ENCODE measurements at regions not wholly inside any gene's neighbourhood (a gene's known extent, or its start where the extent isn't known, plus 50 kb on each side); places are given as distances from the start of the nearest gene placed in this dataset.

DNA sequence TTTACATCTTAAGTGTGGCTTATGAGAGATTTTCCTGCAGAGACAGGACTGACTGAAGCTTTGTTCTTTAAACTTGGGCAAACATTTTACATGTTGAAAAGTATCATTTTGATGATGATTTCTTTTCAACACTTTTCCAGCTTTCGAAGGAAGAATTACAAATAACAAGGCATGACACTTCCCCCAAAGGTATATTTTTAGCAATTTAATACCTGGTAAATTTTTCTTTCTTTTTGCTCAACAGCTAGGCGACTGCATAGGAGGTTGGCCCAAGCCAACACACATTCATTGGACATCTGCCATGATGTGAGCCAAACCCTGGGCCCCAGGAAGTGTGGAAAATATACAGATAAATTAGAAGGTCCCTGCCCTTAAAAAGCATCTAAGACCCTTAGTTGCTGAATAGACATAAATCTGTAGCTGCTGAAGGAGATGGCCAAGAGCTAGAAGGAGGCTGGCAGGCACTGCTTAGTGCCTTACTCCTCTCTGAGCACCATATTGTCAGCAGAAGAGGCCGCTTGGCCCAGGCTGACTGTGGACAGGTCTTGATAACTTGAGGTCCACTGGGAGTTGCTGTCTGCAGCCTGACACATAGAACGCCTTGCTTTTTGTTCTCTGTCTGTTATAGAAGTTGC lies 53.3 kb upstream of the CD44 start:
- Histone ChIP-seq H3K4me2 (ENCODE audit: low read length) (no peak overlapping the region), H3K79me2 (ENCODE audit: low read length) (peaks cover 13% of the 10 kb centered on the region), H3K4me3 (ENCODE audit: low read length) (no peak overlapping the region), H4K20me1 (ENCODE audit: insufficient read depth, low read length) (no peaks in the 10 kb centered on the region), H2AFZ (ENCODE audit: low read depth, low read length) (no peak overlapping the region), H3K27ac (ENCODE audit: low read length) (no peak overlapping the region), H3K9ac (ENCODE audit: low read length) (no peak overlapping the region), H3K36me3 (replicated peaks; ENCODE audit: low read depth, low read length) (no peaks in the 10 kb centered on the region), H3K4me1 (ENCODE audit: low read length) (peaks cover 85% of the 10 kb centered on the region), H3K9me3 (ENCODE audit: insufficient read depth, low read length) (no peaks in the 10 kb centered on the region), H3K27me3 (ENCODE audit: low read depth, low read length) (no peaks in the 10 kb centered on the region)
- no peak for TF ChIP-seq EZH2phosphoT487 (IDR thresholded peaks at IDR 0.05; ENCODE audit: low read depth)
- TF ChIP-seq, protein P1, sequence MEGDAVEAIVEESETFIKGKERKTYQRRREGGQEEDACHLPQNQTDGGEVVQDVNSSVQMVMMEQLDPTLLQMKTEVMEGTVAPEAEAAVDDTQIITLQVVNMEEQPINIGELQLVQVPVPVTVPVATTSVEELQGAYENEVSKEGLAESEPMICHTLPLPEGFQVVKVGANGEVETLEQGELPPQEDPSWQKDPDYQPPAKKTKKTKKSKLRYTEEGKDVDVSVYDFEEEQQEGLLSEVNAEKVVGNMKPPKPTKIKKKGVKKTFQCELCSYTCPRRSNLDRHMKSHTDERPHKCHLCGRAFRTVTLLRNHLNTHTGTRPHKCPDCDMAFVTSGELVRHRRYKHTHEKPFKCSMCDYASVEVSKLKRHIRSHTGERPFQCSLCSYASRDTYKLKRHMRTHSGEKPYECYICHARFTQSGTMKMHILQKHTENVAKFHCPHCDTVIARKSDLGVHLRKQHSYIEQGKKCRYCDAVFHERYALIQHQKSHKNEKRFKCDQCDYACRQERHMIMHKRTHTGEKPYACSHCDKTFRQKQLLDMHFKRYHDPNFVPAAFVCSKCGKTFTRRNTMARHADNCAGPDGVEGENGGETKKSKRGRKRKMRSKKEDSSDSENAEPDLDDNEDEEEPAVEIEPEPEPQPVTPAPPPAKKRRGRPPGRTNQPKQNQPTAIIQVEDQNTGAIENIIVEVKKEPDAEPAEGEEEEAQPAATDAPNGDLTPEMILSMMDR (IDR thresholded peaks at IDR 0.05; ENCODE audit: low read depth, low read length) = no peak

DNA sequence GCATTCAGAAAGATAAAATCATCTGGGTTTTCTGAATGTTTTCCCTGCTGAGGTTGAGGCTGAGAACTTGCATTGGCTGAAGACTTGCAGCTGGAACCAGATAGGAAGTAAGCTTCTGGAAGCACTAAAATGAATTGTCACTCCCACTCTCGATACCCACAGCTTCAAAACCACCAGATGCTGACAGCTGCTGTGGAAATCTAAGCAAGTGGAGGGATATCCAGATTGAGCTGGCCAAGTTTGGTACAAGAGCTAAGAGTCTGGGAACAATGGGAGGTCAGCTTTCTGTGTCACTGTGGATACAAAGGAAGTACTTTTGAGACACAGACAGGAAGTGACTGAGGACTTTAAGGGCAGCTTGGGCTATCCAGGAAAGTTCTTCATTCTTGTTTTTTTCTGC lies 51.3 kb upstream of the CD44 start:
- peak overlapping the region; percentile 17 for H3K4me2 ChIP-seq (ENCODE audit: low read length)
- H3K4me3 ChIP-seq (ENCODE audit: low read length) = no peak overlapping the region
- H3K36me3 ChIP-seq (replicated peaks; ENCODE audit: low read depth, low read length) = no peaks in the 10 kb centered on the region
- peak overlapping the region; percentile 15; the same call in 1 of the 2 replicates for H3K27ac ChIP-seq (ENCODE audit: low read length)
- H3K9me3 ChIP-seq (ENCODE audit: insufficient read depth, low read length) = no peaks in the 10 kb centered on the region
- peak overlapping the region; percentile 14; the same call in 1 of the 2 replicates for H3K9ac ChIP-seq (ENCODE audit: low read length)
- no peaks in the 10 kb centered on the region for H3K27me3 ChIP-seq (ENCODE audit: low read depth, low read length)
- 0 out of 2 replicates have a peak, but pooled peaks cover 9% of the 10 kb centered on the region for H3K79me2 ChIP-seq (ENCODE audit: low read length)
- no peaks in the 10 kb centered on the region for H4K20me1 ChIP-seq (ENCODE audit: insufficient read depth, low read length)
- H2AFZ ChIP-seq (ENCODE audit: low read depth, low read length) = peak overlapping the region; percentile 32; the same call in 1 of the 2 replicates
- TF ChIP-seq, protein P1 (IDR thresholded peaks at IDR 0.05; ENCODE audit: low read depth, low read length) = no peak
- no peak for TF ChIP-seq EZH2phosphoT487 (IDR thresholded peaks at IDR 0.05; ENCODE audit: low read depth)
- H3K4me1 ChIP-seq (ENCODE audit: low read length) = peaks cover 74% of the 10 kb centered on the region

DNA sequence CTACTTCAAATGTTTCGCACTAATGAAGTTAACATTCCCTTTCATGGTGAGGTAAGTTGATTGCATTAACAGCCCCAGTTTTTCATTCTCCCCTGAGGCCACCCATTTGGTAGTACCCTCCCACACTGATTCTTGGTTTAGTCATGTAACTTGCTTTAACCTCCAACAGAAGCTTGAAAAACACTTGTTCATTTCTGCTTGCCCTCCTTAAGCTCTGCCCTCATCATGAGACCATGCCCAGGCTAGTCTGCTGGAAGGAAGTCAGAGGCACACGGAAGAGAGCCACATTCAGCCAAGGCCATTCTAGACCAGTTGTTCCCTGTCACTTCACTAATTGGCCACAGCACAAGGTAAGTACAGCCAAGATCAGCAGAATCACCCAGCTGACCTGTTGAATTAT lies 50.7 kb upstream of the CD44 start:
- no peaks in the 10 kb centered on the region for H4K20me1 ChIP-seq (ENCODE audit: insufficient read depth, low read length)
- no peaks in the 10 kb centered on the region for H3K27me3 ChIP-seq (ENCODE audit: low read depth, low read length)
- no peak overlapping the region for H3K4me3 ChIP-seq (ENCODE audit: low read length)
- H3K79me2 ChIP-seq (ENCODE audit: low read length) = 0 out of 2 replicates have a peak, but pooled peaks cover 9% of the 10 kb centered on the region
- no peaks in the 10 kb centered on the region for H3K9me3 ChIP-seq (ENCODE audit: insufficient read depth, low read length)
- H3K9ac ChIP-seq (ENCODE audit: low read length) = peak overlapping the region; percentile 38; the same call in 1 of the 2 replicates
- H3K4me1 ChIP-seq (ENCODE audit: low read length) = peaks cover 69% of the 10 kb centered on the region
- no peaks in the 10 kb centered on the region for H3K36me3 ChIP-seq (replicated peaks; ENCODE audit: low read depth, low read length)
- H3K4me2 ChIP-seq (ENCODE audit: low read length) = peak overlapping the region; percentile 79
- TF ChIP-seq EZH2phosphoT487 (IDR thresholded peaks at IDR 0.05; ENCODE audit: low read depth) = no peak
- TF ChIP-seq, protein P1 (IDR thresholded peaks at IDR 0.05; ENCODE audit: low read depth, low read length) = no peak
- 0 out of 2 replicates have a peak overlapping the region, but pooled peaks have one; percentile 2 for H2AFZ ChIP-seq (ENCODE audit: low read depth, low read length)
- H3K27ac ChIP-seq (ENCODE audit: low read length) = peak overlapping the region; percentile 15; the same call in 1 of the 2 replicates

DNA sequence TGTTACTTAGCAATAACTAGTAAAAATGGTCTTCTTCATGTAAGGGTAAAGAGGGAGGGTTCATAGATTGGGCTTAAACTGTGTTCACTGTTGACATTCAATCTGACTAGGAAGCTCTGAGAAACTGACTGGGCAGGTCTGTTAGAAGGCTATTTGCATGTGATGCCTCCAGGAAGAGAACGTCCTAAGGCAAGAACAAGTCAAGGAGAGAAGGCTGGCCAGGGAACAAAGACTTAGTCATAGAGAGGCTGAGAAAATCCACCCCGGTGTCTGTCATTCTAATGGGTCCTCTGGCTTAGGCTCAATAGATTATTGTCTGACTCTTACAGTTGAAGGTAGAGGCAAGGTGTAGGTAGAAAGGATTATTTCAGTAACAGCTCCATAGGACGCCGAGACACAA lies 50.3 kb upstream of the CD44 start:
- Histone ChIP-seq H3K4me2 (ENCODE audit: low read length) (peak overlapping the region; percentile 79), H3K27me3 (ENCODE audit: low read depth, low read length) (no peaks in the 10 kb centered on the region), H3K9me3 (ENCODE audit: insufficient read depth, low read length) (no peaks in the 10 kb centered on the region), H3K36me3 (replicated peaks; ENCODE audit: low read depth, low read length) (no peaks in the 10 kb centered on the region), H3K4me3 (ENCODE audit: low read length) (no peak overlapping the region), H4K20me1 (ENCODE audit: insufficient read depth, low read length) (no peaks in the 10 kb centered on the region), H3K27ac (ENCODE audit: low read length) (peak overlapping the region; percentile 15; the same call in 1 of the 2 replicates), H3K9ac (ENCODE audit: low read length) (peak overlapping the region; percentile 38; the same call in 1 of the 2 replicates), H3K4me1 (ENCODE audit: low read length) (peaks cover 64% of the 10 kb centered on the region), H2AFZ (ENCODE audit: low read depth, low read length) (0 out of 2 replicates have a peak overlapping the region, but pooled peaks have one; percentile 2), H3K79me2 (ENCODE audit: low read length) (0 out of 2 replicates have a peak, but pooled peaks cover 9% of the 10 kb centered on the region)
- TF ChIP-seq EZH2phosphoT487 (IDR thresholded peaks at IDR 0.05; ENCODE audit: low read depth) = no peak
- TF ChIP-seq, protein P1 (IDR thresholded peaks at IDR 0.05; ENCODE audit: low read depth, low read length) = no peak

Measured in OCI-LY3 (cell line).